ENCODE measurements at regions not wholly inside any gene's neighbourhood (a gene's known extent, or its start where the extent isn't known, plus 50 kb on each side); places are given as distances from the start of the nearest gene placed in this dataset.

GRCh38 chr2:160583146-160583535 lies 89.5 kb upstream of the RBMS1 start:
- H3K27me3 Mint-ChIP-seq (ENCODE audit: low read depth in 3 of 3), result no peaks in the 10 kb centered on the region
- H3K27ac Mint-ChIP-seq, result no peak overlapping the region
- Histone ChIP-seq H3K4me1 (ENCODE audit: control insufficient read depth in 1 of 2, insufficient read depth in 2 of 2, low read length in 2 of 2) (peaks cover 6 to 16% of the 10 kb centered on the region in 2 donors), H3K9me3 (replicated peaks in 1 of 2; ENCODE audit: control insufficient read depth in 1 of 2, insufficient read depth in 1 of 2, low read length in 2 of 2) (no peaks in the 10 kb centered on the region), H3K27me3 (ENCODE audit: control insufficient read depth in 2 of 2, insufficient read depth in 2 of 2, low read length in 2 of 2) (no peaks in the 10 kb centered on the region), H3K27ac (ENCODE audit: low read depth in 1 of 2, low read length in 2 of 2) (no peak overlapping the region), H2AFZ (ENCODE audit: insufficient read depth, low read depth, low read length, poor library complexity, severe bottlenecking) (no peak overlapping the region), H3K36me3 (replicated peaks in 1 of 2; ENCODE audit: control insufficient read depth in 1 of 2, insufficient read depth in 2 of 2, low read length in 2 of 2) (no peaks in the 10 kb centered on the region), H4K20me1 (ENCODE audit: insufficient read depth, low read length) (no peaks in the 10 kb centered on the region), H3K4me2 (replicated peaks; ENCODE audit: extremely low read depth, low read length, poor library complexity, severe bottlenecking) (no peak overlapping the region), H3K79me2 (ENCODE audit: insufficient read depth, low read length) (no peaks in the 10 kb centered on the region), H3K4me3 (replicated peaks in 1 of 3; ENCODE audit: low read depth in 2 of 3, low read length in 3 of 3) (no peak overlapping the region), H3K9ac (ENCODE audit: insufficient read depth, low read length, poor library complexity, severe bottlenecking) (no peak overlapping the region)
- DNase-seq, result no peak
- TF ChIP-seq CTCF (IDR thresholded peaks at IDR 0.05), result no peak
- H3K4me3 Mint-ChIP-seq, result no peak overlapping the region
- WGBS (ENCODE audit: insufficient coverage), result no CpG with 5 or more reads among the region's 1 CpG
- peaks cover 0 to 8% (median 2%) of the 10 kb centered on the region in 7 donors for H3K9me3 Mint-ChIP-seq
- intact Hi-C loops (cut with micrococcal nuclease), result no loop called here
- peaks cover 21% of the 10 kb centered on the region for H3K4me1 Mint-ChIP-seq
- no peaks in the 10 kb centered on the region for H3K36me3 Mint-ChIP-seq

- DNase-seq, result no peak
- H3K36me3 Mint-ChIP-seq, result no peaks in the 10 kb centered on the region
Observed at GRCh38 chr2:160583813-160584537, 90.4 kb upstream of the RBMS1 start.

More at GRCh38 chr2:160583813-160584537, 90.4 kb upstream of the RBMS1 start:
- no peaks in the 10 kb centered on the region for H3K36me3 ChIP-seq (replicated peaks in 1 of 2; ENCODE audit: control insufficient read depth in 1 of 2, insufficient read depth in 2 of 2, low read length in 2 of 2)
- H3K27me3 ChIP-seq (ENCODE audit: control insufficient read depth in 2 of 2, insufficient read depth in 2 of 2, low read length in 2 of 2), result no peaks in the 10 kb centered on the region
- TF ChIP-seq CTCF (IDR thresholded peaks at IDR 0.05), result no peak
- H3K4me2 ChIP-seq (replicated peaks; ENCODE audit: extremely low read depth, low read length, poor library complexity, severe bottlenecking), result no peak overlapping the region
- H3K27me3 Mint-ChIP-seq (ENCODE audit: low read depth in 3 of 3), result no peaks in the 10 kb centered on the region
- H3K4me1 Mint-ChIP-seq, result peaks cover 21% of the 10 kb centered on the region
- no peak overlapping the region for H3K27ac ChIP-seq (ENCODE audit: low read depth in 1 of 2, low read length in 2 of 2)
- no peaks in the 10 kb centered on the region for H3K9me3 ChIP-seq (replicated peaks in 1 of 2; ENCODE audit: control insufficient read depth in 1 of 2, insufficient read depth in 1 of 2, low read length in 2 of 2)
- no peaks in the 10 kb centered on the region for H4K20me1 ChIP-seq (ENCODE audit: insufficient read depth, low read length)
- no CpG with 5 or more reads among the region's 8 CpGs for WGBS (ENCODE audit: insufficient coverage)
- peaks cover 6 to 16% of the 10 kb centered on the region in 2 donors for H3K4me1 ChIP-seq (ENCODE audit: control insufficient read depth in 1 of 2, insufficient read depth in 2 of 2, low read length in 2 of 2)
- no peaks in the 10 kb centered on the region for H3K79me2 ChIP-seq (ENCODE audit: insufficient read depth, low read length)
- peaks cover 0 to 4% (median 2%) of the 10 kb centered on the region in 7 donors for H3K9me3 Mint-ChIP-seq
- H3K9ac ChIP-seq (ENCODE audit: insufficient read depth, low read length, poor library complexity, severe bottlenecking), result no peak overlapping the region
- no peak overlapping the region for H3K4me3 ChIP-seq (replicated peaks in 1 of 3; ENCODE audit: low read depth in 2 of 3, low read length in 3 of 3)
- peak overlapping the region in 1 of 7 donors; percentile 64 for H3K27ac Mint-ChIP-seq
- intact Hi-C loops (cut with micrococcal nuclease), result no loop called here
- no peak overlapping the region for H2AFZ ChIP-seq (ENCODE audit: insufficient read depth, low read depth, low read length, poor library complexity, severe bottlenecking)
- no peak overlapping the region for H3K4me3 Mint-ChIP-seq

Measured in CD14-positive monocyte (primary cell).